ENCODE measurements at regions not wholly inside any gene's neighbourhood (a gene's known extent, or its start where the extent isn't known, plus 50 kb on each side); places are given as distances from the start of the nearest gene placed in this dataset.

GRCh38 chr4:137754652-137755471 lies 222.6 kb upstream of the PCDH18 start:
- TF ChIP-seq CTCF (IDR thresholded peaks at IDR 0.05) = no peak
- no peak for TF ChIP-seq POLR2A (IDR thresholded peaks at IDR 0.05)

Data from body of pancreas (tissue), 4 donors.